Left lung (tissue), 4 donors: ENCODE measurements at regions not wholly inside any gene's neighbourhood (a gene's known extent, or its start where the extent isn't known, plus 50 kb on each side); places are given as distances from the start of the nearest gene placed in this dataset.

Experiments
- ATAC-seq: fragments of 200-7000 bp; cut with Tn5 transposase; one replicate; pipeline ENCODE4 v1.9.1; 2020; ENCODE audit warnings: moderate library complexity
- DNase-seq, 4 donors: peaks; one replicate each; pipeline ENCODE4 v3.0.0-alpha.2; 2013 to 2020
- H3K27ac ChIP-seq, 2 donors: fragments of 200-600 bp; sonication (generic) in 1 of 2; one replicate each; pipeline versions ENCODE4 v1.5.0 to v1.8.0; 2020 to 2021
- H3K27me3 ChIP-seq, 2 donors: fragments of 200-600 bp; sonication (generic) in 1 of 2; one replicate each; pipeline versions ENCODE4 v1.5.0 to v1.8.0; 2020 to 2021
- H3K36me3 ChIP-seq, 2 donors: fragments of 200-600 bp; sonication (generic) in 1 of 2; one replicate each; pipeline versions ENCODE4 v1.5.0 to v1.8.0; 2020 to 2021
- H3K4me1 ChIP-seq, 2 donors: fragments of 200-600 bp; one replicate each; pipeline ENCODE4 v1.8.0; 2021
- H3K4me3 ChIP-seq, 2 donors: fragments of 200-600 bp; sonication (generic) in 1 of 2; one replicate each; pipeline versions ENCODE4 v1.5.0 to v1.8.0; 2020 to 2021; ENCODE audit warnings: mild to moderate bottlenecking in 1 of 2
- H3K9me3 ChIP-seq, 2 donors: fragments of 200-600 bp; sonication (generic) in 1 of 2; one replicate each; pipeline versions ENCODE4 v1.5.0 to v1.8.0; 2020 to 2021
- CTCF ChIP-seq, 2 donors: fragments of 200-600 bp; sonication (generic) in 1 of 2; IDR thresholded peaks; one replicate each; pipeline versions ENCODE4 v1.5.0 to v1.8.0; 2021; ENCODE audit warnings: antibody characterized with exemption in 2 of 2
- intact Hi-C, 2 donors: fragments of 100-400 bp; cut with DNase I; formaldehyde crosslinking; loops; one replicate each; pipeline versions ENCODE4 v1.11.2 to v1.14.2; 2022
- donor health status: DM: no; HTN: yes; CAD: no.
- donor health status: DM: no; HTN: no; CAD: no.

GRCh38 chr6:3541006-3541585, 84.2 kb upstream of the SLC22A23 start:
- Histone ChIP-seq H3K9me3 (no peaks in the 10 kb centered on the region), H3K27ac (no peak overlapping the region), H3K27me3 (no peaks in the 10 kb centered on the region), H3K4me1 (no peaks in the 10 kb centered on the region), H3K4me3 (no peak overlapping the region), H3K36me3 (no peaks in the 10 kb centered on the region)
- no peak for DNase-seq
- intact Hi-C loops = no loop called here
- TF ChIP-seq CTCF (IDR thresholded peaks at IDR 0.05) = no peak
- no peak for ATAC-seq

- ATAC-seq (no peak), DNase-seq (no peak)
- Histone ChIP-seq H3K27me3 (no peaks in the 10 kb centered on the region), H3K36me3 (no peaks in the 10 kb centered on the region), H3K9me3 (no peaks in the 10 kb centered on the region), H3K4me3 (no peak overlapping the region), H3K4me1 (no peaks in the 10 kb centered on the region), H3K27ac (no peak overlapping the region)
- intact Hi-C loops = no loop called here
- no peak for TF ChIP-seq CTCF (IDR thresholded peaks at IDR 0.05)
These were observed 83.5 kb upstream of the SLC22A23 start for GRCh38 chr6:3540253-3540820.

GRCh38 chr6:3538536-3538935, 81.7 kb upstream of the SLC22A23 start:
- no peak overlapping the region for H3K27ac ChIP-seq
- H3K9me3 ChIP-seq = no peaks in the 10 kb centered on the region
- no peaks in the 10 kb centered on the region for H3K27me3 ChIP-seq
- H3K4me3 ChIP-seq = no peak overlapping the region
- no peaks in the 10 kb centered on the region for H3K4me1 ChIP-seq
- no peak for ATAC-seq
- peak in 1 of 4 donors; percentile 13 for DNase-seq
- TF ChIP-seq CTCF (IDR thresholded peaks at IDR 0.05) = no peak
- no peaks in the 10 kb centered on the region for H3K36me3 ChIP-seq
- intact Hi-C loops = no loop called here

GRCh38 chr6:3536901-3537300, 80.1 kb upstream of the SLC22A23 start:
- Histone ChIP-seq H3K9me3 (no peaks in the 10 kb centered on the region), H3K4me1 (no peaks in the 10 kb centered on the region), H3K27me3 (no peaks in the 10 kb centered on the region), H3K27ac (no peak overlapping the region), H3K4me3 (no peak overlapping the region), H3K36me3 (no peaks in the 10 kb centered on the region)
- no peak for ATAC-seq
- no peak for DNase-seq
- no peak for TF ChIP-seq CTCF (IDR thresholded peaks at IDR 0.05)
- intact Hi-C loops = no loop called here

GRCh38 chr6:3535776-3536435, 79.1 kb upstream of the SLC22A23 start:
- Histone ChIP-seq H3K36me3 (no peaks in the 10 kb centered on the region), H3K4me3 (no peak overlapping the region), H3K9me3 (no peaks in the 10 kb centered on the region), H3K27ac (no peak overlapping the region), H3K27me3 (no peaks in the 10 kb centered on the region), H3K4me1 (no peaks in the 10 kb centered on the region)
- ATAC-seq (no peak), DNase-seq (no peak)
- intact Hi-C loops = no loop called here
- no peak for TF ChIP-seq CTCF (IDR thresholded peaks at IDR 0.05)
